ENCODE measurements at regions not wholly inside any gene's neighbourhood (a gene's known extent, or its start where the extent isn't known, plus 50 kb on each side); places are given as distances from the start of the nearest gene placed in this dataset.

DNA sequence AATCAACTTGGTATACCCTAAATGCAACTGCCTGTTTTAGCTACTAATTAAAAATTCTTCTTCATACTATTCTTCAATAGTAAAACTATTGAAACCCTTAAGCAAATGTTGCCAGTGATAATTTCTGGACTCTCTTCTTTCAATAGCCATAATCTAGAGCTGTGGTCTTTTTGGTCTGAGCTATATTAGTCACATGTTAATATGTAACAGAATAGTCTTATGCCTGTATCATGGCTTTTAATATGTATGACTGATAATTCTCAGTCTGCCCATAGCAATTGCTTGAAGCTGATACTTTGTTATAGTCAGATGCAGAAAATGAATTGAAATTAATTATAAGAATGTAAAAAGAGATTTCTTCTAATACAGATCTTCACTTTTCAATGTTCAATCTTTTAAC is 1871.9 kb upstream of the CDH6 start:
- Histone ChIP-seq H3K27ac (no peak overlapping the region), H3K4me3 (no peak overlapping the region), H3K27me3 (no peaks in the 10 kb centered on the region), H3K9me3 (no peaks in the 10 kb centered on the region), H3K36me3 (no peaks in the 10 kb centered on the region), H3K4me1 (ENCODE audit: insufficient read depth) (no peaks in the 10 kb centered on the region)
- TF ChIP-seq, protein P1, sequence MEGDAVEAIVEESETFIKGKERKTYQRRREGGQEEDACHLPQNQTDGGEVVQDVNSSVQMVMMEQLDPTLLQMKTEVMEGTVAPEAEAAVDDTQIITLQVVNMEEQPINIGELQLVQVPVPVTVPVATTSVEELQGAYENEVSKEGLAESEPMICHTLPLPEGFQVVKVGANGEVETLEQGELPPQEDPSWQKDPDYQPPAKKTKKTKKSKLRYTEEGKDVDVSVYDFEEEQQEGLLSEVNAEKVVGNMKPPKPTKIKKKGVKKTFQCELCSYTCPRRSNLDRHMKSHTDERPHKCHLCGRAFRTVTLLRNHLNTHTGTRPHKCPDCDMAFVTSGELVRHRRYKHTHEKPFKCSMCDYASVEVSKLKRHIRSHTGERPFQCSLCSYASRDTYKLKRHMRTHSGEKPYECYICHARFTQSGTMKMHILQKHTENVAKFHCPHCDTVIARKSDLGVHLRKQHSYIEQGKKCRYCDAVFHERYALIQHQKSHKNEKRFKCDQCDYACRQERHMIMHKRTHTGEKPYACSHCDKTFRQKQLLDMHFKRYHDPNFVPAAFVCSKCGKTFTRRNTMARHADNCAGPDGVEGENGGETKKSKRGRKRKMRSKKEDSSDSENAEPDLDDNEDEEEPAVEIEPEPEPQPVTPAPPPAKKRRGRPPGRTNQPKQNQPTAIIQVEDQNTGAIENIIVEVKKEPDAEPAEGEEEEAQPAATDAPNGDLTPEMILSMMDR (IDR thresholded peaks at IDR 0.05), result no peak
- no peak for TF ChIP-seq EP300 (IDR thresholded peaks at IDR 0.05)
- TF ChIP-seq POLR2A (IDR thresholded peaks at IDR 0.05), result no peak
- no peak for DNase-seq
- intact Hi-C loops (cut with DNase I), result no loop called here

DNA sequence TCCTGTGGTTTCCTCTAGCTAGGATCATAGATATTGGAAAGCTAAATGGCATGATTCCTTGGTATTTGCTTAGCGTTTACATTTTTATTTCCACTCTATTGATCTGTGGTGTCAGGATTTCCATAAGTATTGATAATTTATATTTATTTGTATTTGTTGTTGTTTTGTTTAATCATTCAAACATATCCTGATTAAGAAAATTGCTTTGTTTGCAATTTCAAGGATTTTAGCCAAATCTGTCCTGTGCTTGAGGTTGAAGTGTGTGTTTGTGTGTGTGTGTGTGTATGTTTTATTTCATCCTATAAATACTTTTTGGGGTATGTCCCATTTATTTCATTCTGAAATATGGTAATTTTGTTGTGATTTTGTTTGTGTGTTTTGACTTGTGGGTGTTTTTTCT is 1884.1 kb upstream of the CDH6 start:
- no peaks in the 10 kb centered on the region for H3K4me1 ChIP-seq (ENCODE audit: insufficient read depth)
- intact Hi-C loops (cut with DNase I), result no loop called here
- no peaks in the 10 kb centered on the region for H3K36me3 ChIP-seq
- WGBS, 3 donors, result 91 to 100% (median 97%) methylated on average over 1 of the region's 1 CpG
- no peak for DNase-seq
- no peaks in the 10 kb centered on the region for H3K27me3 ChIP-seq
- TF ChIP-seq, protein P1 (IDR thresholded peaks at IDR 0.05), result no peak
- no peak for TF ChIP-seq EP300 (IDR thresholded peaks at IDR 0.05)
- no peak for TF ChIP-seq POLR2A (IDR thresholded peaks at IDR 0.05)
- no peaks in the 10 kb centered on the region for H3K9me3 ChIP-seq
- H3K4me3 ChIP-seq, result no peak overlapping the region
- H3K27ac ChIP-seq, result no peak overlapping the region

DNA sequence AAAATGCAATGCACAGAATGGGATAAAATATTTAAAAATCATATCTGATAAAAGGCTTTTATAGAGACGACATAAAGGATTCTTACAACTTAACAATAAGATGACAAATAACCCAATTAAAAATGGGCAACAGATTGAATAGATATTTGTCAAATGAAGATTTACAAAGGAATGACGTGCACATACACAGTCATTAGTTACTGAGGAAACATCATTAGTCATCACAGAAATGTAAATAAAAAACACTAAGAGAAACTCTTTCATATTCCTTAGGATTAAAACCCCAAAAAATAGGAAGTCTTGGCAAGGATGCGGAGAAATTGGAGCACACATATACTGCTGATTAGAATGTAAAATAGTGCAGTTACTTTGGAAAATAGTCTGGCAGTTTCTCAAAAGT is 1886.0 kb upstream of the CDH6 start:
- DNase-seq, result no peak
- no peaks in the 10 kb centered on the region for H3K9me3 ChIP-seq
- WGBS, 3 donors, result 9 to 26% (median 10%) methylated on average over 3 of the region's 3 CpGs
- TF ChIP-seq POLR2A (IDR thresholded peaks at IDR 0.05), result no peak
- no peak for TF ChIP-seq EP300 (IDR thresholded peaks at IDR 0.05)
- TF ChIP-seq, protein P1 (IDR thresholded peaks at IDR 0.05), result no peak
- H3K27me3 ChIP-seq, result no peaks in the 10 kb centered on the region
- H3K27ac ChIP-seq, result no peak overlapping the region
- intact Hi-C loops (cut with DNase I), result no loop called here
- H3K4me3 ChIP-seq, result no peak overlapping the region
- no peaks in the 10 kb centered on the region for H3K4me1 ChIP-seq (ENCODE audit: insufficient read depth)
- no peaks in the 10 kb centered on the region for H3K36me3 ChIP-seq

DNA sequence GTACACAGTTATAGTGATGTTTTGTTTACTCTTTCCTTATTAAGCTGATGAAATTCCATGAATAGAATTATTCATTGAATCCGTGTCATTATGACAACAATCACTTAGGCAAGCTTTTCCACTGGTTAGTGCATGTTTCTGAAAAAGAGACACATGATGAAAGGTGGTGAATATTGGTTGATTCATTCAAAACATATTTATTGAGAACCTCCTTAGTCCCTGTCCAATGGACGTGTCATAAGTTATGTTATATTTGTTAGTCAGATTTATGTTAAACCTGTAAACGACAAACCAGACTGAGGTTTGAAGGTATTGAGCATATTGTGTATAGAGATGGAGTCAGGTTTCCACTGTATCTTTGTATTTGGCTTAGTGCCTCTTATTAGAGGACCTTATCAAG is 1888.9 kb upstream of the CDH6 start:
- no peak overlapping the region for H3K27ac ChIP-seq
- no peaks in the 10 kb centered on the region for H3K4me1 ChIP-seq (ENCODE audit: insufficient read depth)
- H3K9me3 ChIP-seq, result no peaks in the 10 kb centered on the region
- DNase-seq, result no peak
- TF ChIP-seq EP300 (IDR thresholded peaks at IDR 0.05) (no peak), POLR2A (IDR thresholded peaks at IDR 0.05) (no peak)
- TF ChIP-seq, protein P1 (IDR thresholded peaks at IDR 0.05), result no peak
- no peaks in the 10 kb centered on the region for H3K27me3 ChIP-seq
- intact Hi-C loops (cut with DNase I), result no loop called here
- H3K4me3 ChIP-seq, result no peak overlapping the region
- H3K36me3 ChIP-seq, result no peaks in the 10 kb centered on the region
- WGBS, 3 donors, result 66 to 79% (median 66%) methylated on average over 3 of the region's 3 CpGs

DNA sequence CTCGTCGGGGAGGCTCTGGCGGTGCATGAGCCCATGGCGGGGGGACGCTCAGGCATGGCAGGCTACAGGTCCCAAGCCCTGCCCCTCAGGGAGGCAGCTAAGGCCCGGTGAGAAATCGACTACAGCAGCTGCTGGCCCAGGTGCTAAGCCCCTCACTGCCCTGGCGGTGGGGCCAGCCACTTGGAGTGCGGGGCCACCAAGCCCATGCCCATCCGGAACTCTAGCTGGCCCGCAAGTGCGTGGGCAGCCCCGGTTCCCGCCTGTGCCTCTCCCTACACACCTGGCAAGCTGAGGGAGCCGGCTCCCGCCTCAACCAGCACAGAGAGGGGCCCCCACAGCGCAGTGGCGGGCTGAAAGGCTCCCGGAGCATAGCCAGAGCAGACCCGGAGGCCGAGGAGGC is 1896.9 kb upstream of the CDH6 start:
- no peaks in the 10 kb centered on the region for H3K27me3 ChIP-seq
- H3K9me3 ChIP-seq, result no peaks in the 10 kb centered on the region
- H3K36me3 ChIP-seq, result no peaks in the 10 kb centered on the region
- peak in 1 of 5 donors; percentile 8 for DNase-seq
- intact Hi-C loops (cut with DNase I), result no loop called here
- no peak overlapping the region for H3K4me3 ChIP-seq
- TF ChIP-seq, protein P1 (IDR thresholded peaks at IDR 0.05), result no peak
- TF ChIP-seq EP300 (IDR thresholded peaks at IDR 0.05), result no peak
- no peak for TF ChIP-seq POLR2A (IDR thresholded peaks at IDR 0.05)
- 90 to 95% (median 94%) methylated on average over 21 of the region's 21 CpGs for WGBS, 3 donors
- H3K4me1 ChIP-seq (ENCODE audit: insufficient read depth), result no peaks in the 10 kb centered on the region
- H3K27ac ChIP-seq, result no peak overlapping the region

Data from ovary (tissue), 7 donors.